Gastroesophageal sphincter (tissue), 3 donors: ENCODE measurements at regions not wholly inside any gene's neighbourhood (a gene's known extent, or its start where the extent isn't known, plus 50 kb on each side); places are given as distances from the start of the nearest gene placed in this dataset.

Experiments
- CTCF ChIP-seq, 4 experiments: fragments of 200-600 bp in 2 of 4; fragments of 450-650 bp in 2 of 4; sonication (generic) in 1 of 4; IDR thresholded peaks; one replicate each; pipeline ENCODE4 v1.5.1; 2017 to 2019; ENCODE audit warnings: antibody characterized with exemption in 4 of 4, mild to moderate bottlenecking in 2 of 4, moderate library complexity in 2 of 4
- POLR2A ChIP-seq, 2 donors: fragments of 450-650 bp; IDR thresholded peaks; one replicate each; pipeline ENCODE4 v1.6.1; 2017; ENCODE audit warnings: antibody characterized with exemption in 2 of 2, mild to moderate bottlenecking in 2 of 2, moderate library complexity in 1 of 2
- POLR2AphosphoS5 ChIP-seq: sonication (generic); formaldehyde crosslinking; IDR thresholded peaks from one replicate; pipeline ENCODE4 v1.6.1; 2017; ENCODE audit warnings: antibody characterized with exemption

GRCh38 chr10:3908183-3908582 is 123.2 kb upstream of the KLF6 start:
- TF ChIP-seq POLR2AphosphoS5 (peak; percentile 31), CTCF (IDR thresholded peaks at IDR 0.05) (no peak), POLR2A (IDR thresholded peaks at IDR 0.05) (no peak)
